Vagina (tissue), 2 donors: ENCODE measurements at regions not wholly inside any gene's neighbourhood (a gene's known extent, or its start where the extent isn't known, plus 50 kb on each side); places are given as distances from the start of the nearest gene placed in this dataset.
A peak's percentile ranks its signal among the peaks of the same experiment; 100 is the strongest.

ENCODE experiments used
- DNase-seq, 2 donors: peaks; one replicate each; pipeline ENCODE4 v3.0.0-alpha.2; 2017; ENCODE audit errors: extremely low spot score in 2 of 2
- H3K27ac ChIP-seq: fragments of 200-600 bp; sonication (generic); one replicate; pipeline ENCODE4 v1.5.1; 2019
- H3K27me3 ChIP-seq: fragments of 200-600 bp; sonication (generic); one replicate; pipeline ENCODE4 v1.5.1; 2019
- H3K36me3 ChIP-seq, 2 donors: fragments of 200-600 bp; sonication (generic); one replicate each; pipeline ENCODE4 v1.5.1; 2017 to 2019
- H3K4me1 ChIP-seq: fragments of 200-600 bp; sonication (generic); one replicate; pipeline ENCODE4 v1.5.1; 2019
- H3K4me3 ChIP-seq, 2 donors: fragments of 200-600 bp; sonication (generic); 1 replicate in 1 of 2; 2 replicates in 1 of 2; pipeline ENCODE4 v1.5.1; 2016 to 2019
- H3K9me3 ChIP-seq: fragments of 200-600 bp; sonication (generic); one replicate; pipeline ENCODE4 v1.5.1; 2019
- POLR2A ChIP-seq, 2 donors: fragments of 450-650 bp; IDR thresholded peaks; one replicate each; pipeline ENCODE4 v1.6.1; 2017; ENCODE audit warnings: antibody characterized with exemption in 2 of 2, mild to moderate bottlenecking in 2 of 2, moderate library complexity in 2 of 2
- POLR2AphosphoS5 ChIP-seq, 2 donors: sonication (generic); formaldehyde crosslinking; IDR thresholded peaks; one replicate each; pipeline ENCODE4 v1.9.0; 2017; ENCODE audit warnings: antibody characterized with exemption in 2 of 2, mild to moderate bottlenecking in 2 of 2, low read depth in 1 of 2; ENCODE audit not compliant: insufficient read depth in 1 of 2
- intact Hi-C: fragments of 100-400 bp; cut with DNase I; formaldehyde crosslinking; loops from one replicate; pipeline ENCODE4 v1.15.1; 2023
- TF ChIP-seq, protein P1 (sequence below), 3 experiments: fragments of 450-650 bp in 2 of 3; fragments of 200-600 bp in 1 of 3; sonication (generic) in 1 of 3; IDR thresholded peaks; one replicate each; pipeline ENCODE4 v1.5.1; 2017 to 2019; ENCODE audit warnings: antibody characterized with exemption in 3 of 3, mild to moderate bottlenecking in 2 of 3, moderate library complexity in 2 of 3

- Histone ChIP-seq H3K27ac (no peak overlapping the region), H3K4me1 (peaks cover 28% of the 10 kb centered on the region), H3K4me3 (no peak overlapping the region), H3K9me3 (no peaks in the 10 kb centered on the region), H3K36me3 (no peaks in the 10 kb centered on the region), H3K27me3 (no peaks in the 10 kb centered on the region)
- intact Hi-C loops: no loop called here
- TF ChIP-seq, protein P1, sequence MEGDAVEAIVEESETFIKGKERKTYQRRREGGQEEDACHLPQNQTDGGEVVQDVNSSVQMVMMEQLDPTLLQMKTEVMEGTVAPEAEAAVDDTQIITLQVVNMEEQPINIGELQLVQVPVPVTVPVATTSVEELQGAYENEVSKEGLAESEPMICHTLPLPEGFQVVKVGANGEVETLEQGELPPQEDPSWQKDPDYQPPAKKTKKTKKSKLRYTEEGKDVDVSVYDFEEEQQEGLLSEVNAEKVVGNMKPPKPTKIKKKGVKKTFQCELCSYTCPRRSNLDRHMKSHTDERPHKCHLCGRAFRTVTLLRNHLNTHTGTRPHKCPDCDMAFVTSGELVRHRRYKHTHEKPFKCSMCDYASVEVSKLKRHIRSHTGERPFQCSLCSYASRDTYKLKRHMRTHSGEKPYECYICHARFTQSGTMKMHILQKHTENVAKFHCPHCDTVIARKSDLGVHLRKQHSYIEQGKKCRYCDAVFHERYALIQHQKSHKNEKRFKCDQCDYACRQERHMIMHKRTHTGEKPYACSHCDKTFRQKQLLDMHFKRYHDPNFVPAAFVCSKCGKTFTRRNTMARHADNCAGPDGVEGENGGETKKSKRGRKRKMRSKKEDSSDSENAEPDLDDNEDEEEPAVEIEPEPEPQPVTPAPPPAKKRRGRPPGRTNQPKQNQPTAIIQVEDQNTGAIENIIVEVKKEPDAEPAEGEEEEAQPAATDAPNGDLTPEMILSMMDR (IDR thresholded peaks at IDR 0.05): no peak
- TF ChIP-seq POLR2A (IDR thresholded peaks at IDR 0.05) (no peak), POLR2AphosphoS5 (IDR thresholded peaks at IDR 0.05; ENCODE audit: insufficient read depth in 1 of 2, low read depth in 1 of 2) (no peak)
- no peak for DNase-seq
Measured at GRCh38 chr9:115367321-115367720, 249.4 kb upstream of the TNC start.

DNA sequence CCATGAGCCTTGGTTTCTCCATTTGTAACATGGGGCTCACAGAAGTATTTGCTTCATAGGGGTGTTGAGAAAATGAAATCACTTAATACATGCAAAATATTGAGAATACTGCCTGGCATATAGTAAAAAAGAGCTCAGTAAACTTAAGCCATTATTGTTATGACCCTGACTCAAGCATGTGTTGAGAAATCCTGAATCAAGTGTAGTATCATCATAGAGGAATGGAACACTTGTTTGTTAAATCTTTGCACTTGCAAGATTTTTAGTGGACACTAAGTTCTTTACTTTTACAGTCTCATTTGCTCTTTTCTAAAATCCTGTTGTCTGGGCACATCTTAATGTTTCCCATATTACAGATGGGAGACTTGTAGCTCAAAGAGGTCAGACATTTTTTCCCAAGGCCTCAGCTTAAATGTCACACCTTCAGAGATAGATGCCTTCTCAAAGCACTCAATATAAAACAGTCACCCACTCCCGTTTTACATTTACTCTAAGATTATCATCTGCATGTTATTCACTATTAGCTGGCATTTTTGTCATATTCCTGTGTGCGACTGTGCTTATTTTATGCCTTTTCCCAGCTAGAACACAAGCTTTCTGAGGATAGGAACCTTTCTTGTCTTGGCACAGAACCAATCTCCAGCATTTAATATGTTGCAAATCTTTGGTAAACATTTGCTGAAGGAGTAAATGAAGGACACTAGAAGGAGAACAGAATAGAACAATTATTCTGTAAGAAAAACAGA, 250.0 kb upstream of the TNC start:
- no peaks in the 10 kb centered on the region for H3K36me3 ChIP-seq
- H3K4me3 ChIP-seq: no peak overlapping the region
- peaks cover 28% of the 10 kb centered on the region for H3K4me1 ChIP-seq
- H3K9me3 ChIP-seq: no peaks in the 10 kb centered on the region
- TF ChIP-seq POLR2A (IDR thresholded peaks at IDR 0.05) (no peak), POLR2AphosphoS5 (IDR thresholded peaks at IDR 0.05; ENCODE audit: insufficient read depth in 1 of 2, low read depth in 1 of 2) (no peak)
- TF ChIP-seq, protein P1 (IDR thresholded peaks at IDR 0.05): no peak
- DNase-seq: no peak
- H3K27ac ChIP-seq: no peak overlapping the region
- H3K27me3 ChIP-seq: no peaks in the 10 kb centered on the region
- intact Hi-C loops: no loop called here

DNA sequence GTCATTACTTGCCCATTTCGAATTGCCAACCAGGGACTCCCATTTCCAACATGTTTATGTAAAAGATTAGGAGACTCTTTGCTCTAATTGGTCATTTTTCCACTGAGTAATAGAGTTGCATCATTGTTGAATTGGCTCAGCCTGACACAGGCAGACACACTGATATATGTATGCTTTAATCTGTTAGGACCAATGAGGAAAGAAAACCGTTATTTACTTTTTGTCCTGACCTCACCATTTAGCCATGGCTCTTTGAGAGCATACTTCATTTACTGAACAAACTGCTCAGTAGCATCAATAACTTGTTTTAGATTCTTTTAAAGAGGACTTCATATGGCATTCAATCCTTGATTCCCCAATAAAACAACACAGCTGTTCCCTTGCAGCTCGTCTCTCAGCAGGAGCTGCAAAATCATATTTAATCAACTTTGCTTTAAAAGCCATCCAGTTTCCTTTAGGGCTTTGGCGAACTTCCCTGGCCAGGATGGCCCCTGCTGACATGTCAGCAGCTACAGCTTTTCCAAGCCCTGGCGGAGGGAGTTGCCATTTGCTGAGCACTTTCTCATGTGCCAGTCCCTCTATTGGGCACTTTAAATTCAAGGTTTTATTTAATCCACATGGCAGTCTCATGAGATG, 251.5 kb upstream of the TNC start:
- H3K36me3 ChIP-seq: no peaks in the 10 kb centered on the region
- no peak overlapping the region for H3K4me3 ChIP-seq
- no peaks in the 10 kb centered on the region for H3K9me3 ChIP-seq
- no peak for DNase-seq
- peak overlapping the region; percentile 54 for H3K27ac ChIP-seq
- H3K27me3 ChIP-seq: no peaks in the 10 kb centered on the region
- TF ChIP-seq POLR2AphosphoS5 (IDR thresholded peaks at IDR 0.05; ENCODE audit: insufficient read depth in 1 of 2, low read depth in 1 of 2): no peak
- no peak for TF ChIP-seq POLR2A (IDR thresholded peaks at IDR 0.05)
- TF ChIP-seq, protein P1 (IDR thresholded peaks at IDR 0.05): no peak
- peaks cover 28% of the 10 kb centered on the region for H3K4me1 ChIP-seq
- intact Hi-C loops: no loop called here

DNA sequence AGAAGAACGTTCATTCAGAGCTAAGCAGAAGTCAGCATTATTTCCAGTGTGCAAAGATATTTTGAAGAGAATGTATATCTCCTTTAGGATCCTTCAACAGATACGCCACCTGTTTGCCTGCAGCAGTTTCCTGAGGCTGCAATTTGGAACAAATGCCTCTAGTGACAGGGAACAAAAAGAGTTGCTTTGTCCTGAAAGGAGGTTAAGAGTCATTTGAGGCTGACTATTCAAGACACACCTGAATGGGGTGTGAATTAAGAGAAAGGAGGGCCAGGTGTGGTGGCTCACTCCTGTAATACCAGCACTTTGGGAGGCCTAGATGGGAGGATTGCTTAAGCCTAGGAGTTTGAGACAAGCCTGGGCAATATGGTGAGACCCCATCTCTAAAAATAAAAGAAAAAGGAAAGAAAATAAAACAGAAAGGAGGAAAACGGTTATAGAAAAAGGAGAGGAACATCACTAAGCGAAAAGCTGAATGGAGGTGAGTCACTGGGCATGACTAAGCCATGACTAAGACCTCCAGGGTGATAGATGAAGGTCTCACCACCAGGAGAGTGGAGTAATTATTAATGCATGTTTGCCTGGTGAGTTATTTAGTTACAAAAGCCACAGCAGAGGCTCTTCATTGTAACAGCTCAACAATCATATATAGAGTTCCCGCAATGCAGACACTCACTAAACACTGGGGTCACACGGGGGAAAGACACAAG, 255.2 kb upstream of the TNC start:
- Histone ChIP-seq H3K27ac (no peak overlapping the region), H3K4me3 (no peak overlapping the region), H3K36me3 (no peaks in the 10 kb centered on the region), H3K27me3 (no peaks in the 10 kb centered on the region), H3K9me3 (no peaks in the 10 kb centered on the region), H3K4me1 (peaks cover 22% of the 10 kb centered on the region)
- TF ChIP-seq, protein P1 (IDR thresholded peaks at IDR 0.05): no peak
- TF ChIP-seq POLR2AphosphoS5 (IDR thresholded peaks at IDR 0.05; ENCODE audit: insufficient read depth in 1 of 2, low read depth in 1 of 2): no peak
- TF ChIP-seq POLR2A (IDR thresholded peaks at IDR 0.05): no peak
- intact Hi-C loops: no loop called here
- DNase-seq: no peak
